ENCODE measurements at regions not wholly inside any gene's neighbourhood (a gene's known extent, or its start where the extent isn't known, plus 50 kb on each side); places are given as distances from the start of the nearest gene placed in this dataset.

DNA sequence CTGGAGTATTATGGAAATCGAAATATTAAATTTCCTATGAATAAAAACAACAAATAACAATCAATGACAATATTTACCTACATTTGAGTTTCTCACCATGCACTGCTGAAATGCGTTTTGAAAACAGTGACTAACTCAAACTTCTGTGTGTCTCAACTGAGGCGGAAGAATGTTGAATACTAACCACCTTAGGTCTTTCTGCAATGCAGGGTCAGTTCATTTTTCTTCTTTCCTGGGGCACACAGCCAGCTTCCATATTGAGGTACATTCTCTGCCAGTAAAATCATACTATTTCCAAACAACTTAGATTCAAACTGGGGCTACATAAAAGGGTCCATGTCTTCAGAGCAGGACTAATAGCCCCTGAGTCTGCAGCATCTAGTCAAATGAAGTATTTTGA, 310.1 kb downstream of the UTRN start:
- intact Hi-C loops (cut with DNase I; ENCODE audit: low total_unique reads), result no loop called here
- no peak for DNase-seq
- H3K9me3 ChIP-seq, result no peaks in the 10 kb centered on the region
- no peaks in the 10 kb centered on the region for H3K27me3 ChIP-seq
- H3K36me3 ChIP-seq, result no peaks in the 10 kb centered on the region
- H3K4me1 ChIP-seq, result no peaks in the 10 kb centered on the region
- no peak overlapping the region for H3K27ac ChIP-seq
- TF ChIP-seq, protein P1, sequence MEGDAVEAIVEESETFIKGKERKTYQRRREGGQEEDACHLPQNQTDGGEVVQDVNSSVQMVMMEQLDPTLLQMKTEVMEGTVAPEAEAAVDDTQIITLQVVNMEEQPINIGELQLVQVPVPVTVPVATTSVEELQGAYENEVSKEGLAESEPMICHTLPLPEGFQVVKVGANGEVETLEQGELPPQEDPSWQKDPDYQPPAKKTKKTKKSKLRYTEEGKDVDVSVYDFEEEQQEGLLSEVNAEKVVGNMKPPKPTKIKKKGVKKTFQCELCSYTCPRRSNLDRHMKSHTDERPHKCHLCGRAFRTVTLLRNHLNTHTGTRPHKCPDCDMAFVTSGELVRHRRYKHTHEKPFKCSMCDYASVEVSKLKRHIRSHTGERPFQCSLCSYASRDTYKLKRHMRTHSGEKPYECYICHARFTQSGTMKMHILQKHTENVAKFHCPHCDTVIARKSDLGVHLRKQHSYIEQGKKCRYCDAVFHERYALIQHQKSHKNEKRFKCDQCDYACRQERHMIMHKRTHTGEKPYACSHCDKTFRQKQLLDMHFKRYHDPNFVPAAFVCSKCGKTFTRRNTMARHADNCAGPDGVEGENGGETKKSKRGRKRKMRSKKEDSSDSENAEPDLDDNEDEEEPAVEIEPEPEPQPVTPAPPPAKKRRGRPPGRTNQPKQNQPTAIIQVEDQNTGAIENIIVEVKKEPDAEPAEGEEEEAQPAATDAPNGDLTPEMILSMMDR (IDR thresholded peaks at IDR 0.05), result no peak
- no peak for TF ChIP-seq POLR2A (IDR thresholded peaks at IDR 0.05)
- H3K4me3 ChIP-seq, result no peak overlapping the region

DNA sequence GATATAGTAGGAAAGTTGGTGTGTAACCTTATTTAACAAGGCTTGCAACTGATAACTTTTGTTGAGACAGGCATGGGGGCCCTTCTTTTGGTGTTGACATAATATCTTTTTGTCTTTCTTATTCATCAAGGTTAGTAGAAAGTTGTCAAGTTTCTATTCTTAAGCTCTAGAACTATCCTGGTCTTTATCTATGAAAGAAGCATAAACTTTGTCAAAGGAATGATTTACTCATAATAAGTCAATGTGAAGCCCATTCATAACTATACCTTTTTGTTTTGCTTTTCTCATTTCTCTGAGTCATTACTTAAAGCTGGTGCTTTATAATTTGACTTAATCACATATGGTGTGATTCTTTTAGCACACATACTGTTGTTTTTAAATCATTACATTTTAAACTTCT, 312.4 kb downstream of the UTRN start:
- intact Hi-C loops (cut with DNase I; ENCODE audit: low total_unique reads), result no loop called here
- no peaks in the 10 kb centered on the region for H3K4me1 ChIP-seq
- H3K4me3 ChIP-seq, result no peak overlapping the region
- H3K27me3 ChIP-seq, result no peaks in the 10 kb centered on the region
- DNase-seq, result no peak
- H3K27ac ChIP-seq, result no peak overlapping the region
- H3K36me3 ChIP-seq, result no peaks in the 10 kb centered on the region
- H3K9me3 ChIP-seq, result peaks cover 0 to 8% of the 10 kb centered on the region in 2 donors
- TF ChIP-seq POLR2A (IDR thresholded peaks at IDR 0.05), result no peak
- TF ChIP-seq, protein P1 (IDR thresholded peaks at IDR 0.05), result no peak

DNA sequence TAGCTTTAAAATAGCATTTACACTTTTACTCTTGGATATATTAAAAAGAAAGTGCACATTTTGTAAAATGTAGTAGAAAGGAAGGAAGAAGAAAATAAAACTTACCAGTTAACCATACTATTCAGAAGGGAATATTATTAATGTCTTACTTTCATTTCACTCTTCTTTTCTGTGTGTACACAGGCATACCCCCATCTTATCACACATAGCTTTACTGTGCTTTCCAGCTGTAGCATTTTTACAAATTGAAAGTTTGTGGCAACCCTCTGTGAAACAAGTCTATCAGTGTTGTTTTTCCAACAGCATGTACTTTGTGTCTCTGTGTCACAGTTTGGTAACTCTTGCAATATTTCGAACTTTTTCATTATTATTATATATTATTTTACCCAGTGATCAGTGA, 314.5 kb downstream of the UTRN start:
- TF ChIP-seq POLR2A (IDR thresholded peaks at IDR 0.05), result no peak
- H3K9me3 ChIP-seq, result peaks cover 0 to 8% of the 10 kb centered on the region in 2 donors

DNA sequence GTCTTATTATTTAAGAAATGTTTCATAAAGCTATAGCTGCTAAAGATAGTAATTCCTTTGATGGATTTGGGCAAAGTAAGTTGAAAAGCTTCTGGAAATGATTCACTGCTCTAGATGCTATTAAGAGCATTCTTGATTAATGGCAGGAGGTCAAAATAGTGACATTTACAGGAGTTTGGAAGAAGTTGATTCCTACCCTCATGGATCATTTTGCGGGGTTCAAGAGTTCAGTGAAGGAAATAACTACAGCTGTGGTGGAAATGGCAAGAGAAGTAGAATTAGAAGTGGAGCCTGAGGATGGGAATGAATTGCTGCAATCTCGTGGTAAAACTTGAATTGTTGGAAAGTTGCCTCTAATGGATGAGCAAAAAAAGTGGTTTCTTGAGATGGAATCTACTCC, 316.1 kb downstream of the UTRN start:
- peaks cover 0 to 8% of the 10 kb centered on the region in 2 donors for H3K9me3 ChIP-seq
- H3K36me3 ChIP-seq, result no peaks in the 10 kb centered on the region
- no peaks in the 10 kb centered on the region for H3K27me3 ChIP-seq
- no peak for DNase-seq
- no peak overlapping the region for H3K27ac ChIP-seq
- no peak overlapping the region for H3K4me3 ChIP-seq
- TF ChIP-seq, protein P1 (IDR thresholded peaks at IDR 0.05), result no peak
- TF ChIP-seq POLR2A (IDR thresholded peaks at IDR 0.05), result no peak
- H3K4me1 ChIP-seq, result no peaks in the 10 kb centered on the region
- intact Hi-C loops (cut with DNase I; ENCODE audit: low total_unique reads), result no loop called here

More for the DNA sequence above, 314.5 kb downstream of the UTRN start:
- no peak overlapping the region for H3K27ac ChIP-seq
- H3K4me1 ChIP-seq, result no peaks in the 10 kb centered on the region
- H3K27me3 ChIP-seq, result no peaks in the 10 kb centered on the region
- intact Hi-C loops (cut with DNase I; ENCODE audit: low total_unique reads), result no loop called here
- no peaks in the 10 kb centered on the region for H3K36me3 ChIP-seq
- H3K4me3 ChIP-seq, result no peak overlapping the region
- no peak for DNase-seq

DNA sequence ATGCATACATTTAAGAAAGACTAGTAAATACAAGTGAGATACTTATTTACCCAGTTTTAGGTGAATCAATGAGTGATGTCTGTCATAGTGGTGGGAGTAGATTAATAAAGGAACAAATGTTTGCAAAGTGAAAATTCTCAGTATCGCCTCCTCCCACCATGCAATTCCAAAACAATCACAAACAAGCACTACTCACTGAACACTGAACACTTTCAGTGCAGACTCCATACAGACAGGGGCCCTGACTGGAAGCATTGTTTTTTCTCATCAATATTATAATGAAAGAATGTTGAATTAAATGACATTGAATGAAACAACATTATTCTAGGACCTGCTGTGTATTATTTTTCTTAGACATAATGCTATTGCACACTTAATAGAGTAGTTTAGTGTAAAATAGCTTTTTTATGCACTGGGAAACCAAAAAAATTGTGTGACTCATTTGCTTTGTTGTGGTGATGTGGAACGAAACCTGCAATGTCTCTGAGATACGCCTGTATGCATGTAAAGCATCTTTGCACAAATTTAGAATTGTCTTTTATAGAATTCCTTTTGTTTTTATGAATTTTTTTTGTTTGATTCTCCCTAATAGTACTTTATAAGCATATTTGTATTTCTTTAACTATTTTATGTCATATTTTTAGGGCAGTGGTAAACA, 317.5 kb downstream of the UTRN start:
- DNase-seq, result no peak
- no peaks in the 10 kb centered on the region for H3K36me3 ChIP-seq
- H3K27me3 ChIP-seq, result no peaks in the 10 kb centered on the region
- TF ChIP-seq, protein P1 (IDR thresholded peaks at IDR 0.05), result no peak
- TF ChIP-seq POLR2A (IDR thresholded peaks at IDR 0.05), result no peak
- no peak overlapping the region for H3K4me3 ChIP-seq
- intact Hi-C loops (cut with DNase I; ENCODE audit: low total_unique reads), result no loop called here
- H3K27ac ChIP-seq, result no peak overlapping the region
- H3K4me1 ChIP-seq, result no peaks in the 10 kb centered on the region
- peaks cover 0 to 8% of the 10 kb centered on the region in 2 donors for H3K9me3 ChIP-seq

DNA sequence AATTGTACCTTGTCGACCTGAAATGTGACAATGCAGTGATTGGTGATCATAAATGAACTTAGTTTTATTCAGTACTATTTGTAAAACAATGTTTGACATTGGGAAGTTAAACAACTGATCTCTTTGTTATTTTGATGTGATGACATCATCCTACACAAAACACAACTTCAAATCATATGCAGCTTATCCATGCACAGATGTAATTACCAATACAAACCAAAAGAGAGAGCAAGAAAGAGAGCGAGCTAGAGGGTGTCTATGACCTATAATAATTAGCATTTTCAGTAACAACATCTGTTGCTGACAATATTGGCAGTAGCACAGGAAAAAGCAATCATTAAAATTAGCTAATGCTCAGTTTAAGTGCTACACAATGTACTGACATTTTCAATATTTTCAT, 320.9 kb downstream of the UTRN start:
- Histone ChIP-seq H3K9me3 (peaks cover 0 to 1% of the 10 kb centered on the region in 2 donors), H3K36me3 (no peaks in the 10 kb centered on the region), H3K27me3 (no peaks in the 10 kb centered on the region), H3K4me3 (no peak overlapping the region), H3K4me1 (no peaks in the 10 kb centered on the region), H3K27ac (no peak overlapping the region)
- intact Hi-C loops (cut with DNase I; ENCODE audit: low total_unique reads), result no loop called here
- no peak for DNase-seq
- TF ChIP-seq, protein P1 (IDR thresholded peaks at IDR 0.05), result no peak
- no peak for TF ChIP-seq POLR2A (IDR thresholded peaks at IDR 0.05)
